Progenitor cell of endocrine pancreas (in vitro differentiated cells): ENCODE measurements at regions not wholly inside any gene's neighbourhood (a gene's known extent, or its start where the extent isn't known, plus 50 kb on each side); places are given as distances from the start of the nearest gene placed in this dataset.

Source experiments
- DNase-seq: peaks from one replicate; pipeline ENCODE4 v3.0.0; 2021; ENCODE audit warnings: low spot score; ENCODE audit not compliant: unreplicated experiment
- H3K27ac Mint-ChIP-seq: 2 replicates; pipeline ENCODE4 v1.8.0; 2021; ENCODE audit warnings: mild to moderate bottlenecking, moderate library complexity, mixed read lengths
- H3K27me3 Mint-ChIP-seq: 2 replicates; pipeline ENCODE4 v1.8.0; 2021; ENCODE audit warnings: mixed read lengths
- H3K36me3 Mint-ChIP-seq: 2 replicates; pipeline ENCODE4 v1.8.0; 2022; ENCODE audit warnings: mixed read lengths; ENCODE audit not compliant: insufficient read depth
- H3K4me1 Mint-ChIP-seq: 2 replicates; pipeline ENCODE4 v1.8.0; 2021; ENCODE audit warnings: low read depth, mixed read lengths
- H3K4me3 Mint-ChIP-seq: 2 replicates; pipeline ENCODE4 v1.8.0; 2021; ENCODE audit warnings: low read depth, mild to moderate bottlenecking, moderate library complexity, mixed read lengths
- H3K9me3 Mint-ChIP-seq: 2 replicates; pipeline ENCODE4 v1.8.0; 2021; ENCODE audit warnings: low read depth, mixed read lengths
- TF ChIP-seq, protein P1 (sequence below): fragments of 200-600 bp; sonication (generic); IDR thresholded peaks from one replicate; pipeline ENCODE4 v1.5.0; 2021; ENCODE audit warnings: antibody characterized with exemption, mild to moderate bottlenecking; ENCODE audit not compliant: unreplicated experiment

GRCh38 chr13:72431981-72432682, 295.3 kb downstream of the MZT1 start:
- Mint-ChIP-seq H3K4me3 (no peak overlapping the region), H3K4me1 (peaks cover 5% of the 10 kb centered on the region), H3K27me3 (peaks cover 22% of the 10 kb centered on the region), H3K36me3 (no peaks in the 10 kb centered on the region), H3K27ac (no peak overlapping the region), H3K9me3 (no peaks in the 10 kb centered on the region)
- no peak for DNase-seq
- TF ChIP-seq, protein P1, sequence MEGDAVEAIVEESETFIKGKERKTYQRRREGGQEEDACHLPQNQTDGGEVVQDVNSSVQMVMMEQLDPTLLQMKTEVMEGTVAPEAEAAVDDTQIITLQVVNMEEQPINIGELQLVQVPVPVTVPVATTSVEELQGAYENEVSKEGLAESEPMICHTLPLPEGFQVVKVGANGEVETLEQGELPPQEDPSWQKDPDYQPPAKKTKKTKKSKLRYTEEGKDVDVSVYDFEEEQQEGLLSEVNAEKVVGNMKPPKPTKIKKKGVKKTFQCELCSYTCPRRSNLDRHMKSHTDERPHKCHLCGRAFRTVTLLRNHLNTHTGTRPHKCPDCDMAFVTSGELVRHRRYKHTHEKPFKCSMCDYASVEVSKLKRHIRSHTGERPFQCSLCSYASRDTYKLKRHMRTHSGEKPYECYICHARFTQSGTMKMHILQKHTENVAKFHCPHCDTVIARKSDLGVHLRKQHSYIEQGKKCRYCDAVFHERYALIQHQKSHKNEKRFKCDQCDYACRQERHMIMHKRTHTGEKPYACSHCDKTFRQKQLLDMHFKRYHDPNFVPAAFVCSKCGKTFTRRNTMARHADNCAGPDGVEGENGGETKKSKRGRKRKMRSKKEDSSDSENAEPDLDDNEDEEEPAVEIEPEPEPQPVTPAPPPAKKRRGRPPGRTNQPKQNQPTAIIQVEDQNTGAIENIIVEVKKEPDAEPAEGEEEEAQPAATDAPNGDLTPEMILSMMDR, result no peak

- no peak overlapping the region for H3K27ac Mint-ChIP-seq
- H3K9me3 Mint-ChIP-seq, result no peaks in the 10 kb centered on the region
- H3K27me3 Mint-ChIP-seq, result peaks cover 22% of the 10 kb centered on the region
- no peak for DNase-seq
- H3K4me3 Mint-ChIP-seq, result no peak overlapping the region
- peaks cover 5% of the 10 kb centered on the region for H3K4me1 Mint-ChIP-seq
- TF ChIP-seq, protein P1, result no peak
- no peaks in the 10 kb centered on the region for H3K36me3 Mint-ChIP-seq
Measured at GRCh38 chr13:72430923-72431322, 296.5 kb downstream of the MZT1 start.

DNA sequence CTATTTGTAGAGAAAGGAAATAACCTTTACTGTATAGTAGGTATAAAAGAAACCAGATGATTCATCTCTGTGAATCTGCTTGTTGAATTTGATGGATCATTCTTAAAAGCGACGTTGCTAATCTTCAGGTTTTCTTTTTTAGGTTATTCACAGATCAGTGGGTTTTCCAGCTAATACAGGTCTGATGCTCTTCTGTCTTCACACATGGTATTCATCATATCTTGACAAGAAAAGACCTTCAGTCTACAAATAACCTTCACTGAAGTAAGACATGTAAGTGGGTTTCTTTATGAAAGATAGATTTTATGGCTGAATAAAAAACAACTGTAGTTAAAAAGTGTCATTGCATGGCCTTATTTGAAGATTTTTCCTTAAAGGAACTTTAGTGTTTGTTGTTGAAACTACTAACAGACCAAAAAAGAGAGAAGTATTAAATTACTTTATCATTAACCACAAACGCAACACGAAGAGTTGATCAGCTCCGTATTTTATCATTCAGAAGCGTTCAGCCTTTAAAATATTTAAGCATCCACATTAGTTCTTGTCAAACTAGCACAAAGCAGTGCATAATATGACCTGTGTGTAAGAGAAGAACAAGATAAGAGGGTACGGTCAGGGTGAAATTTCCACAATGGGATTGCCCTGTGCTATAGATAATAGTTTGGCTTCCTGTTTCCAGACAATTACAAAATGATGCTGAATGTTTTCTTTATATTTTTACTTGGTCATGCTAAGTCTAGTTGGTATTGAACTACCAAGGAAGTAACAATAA, 299.5 kb downstream of the MZT1 start:
- Mint-ChIP-seq H3K4me3 (no peak overlapping the region), H3K4me1 (peaks cover 5% of the 10 kb centered on the region), H3K27me3 (peaks cover 24% of the 10 kb centered on the region), H3K27ac (no peak overlapping the region), H3K36me3 (no peaks in the 10 kb centered on the region), H3K9me3 (no peaks in the 10 kb centered on the region)
- DNase-seq, result no peak
- TF ChIP-seq, protein P1, result no peak

DNA sequence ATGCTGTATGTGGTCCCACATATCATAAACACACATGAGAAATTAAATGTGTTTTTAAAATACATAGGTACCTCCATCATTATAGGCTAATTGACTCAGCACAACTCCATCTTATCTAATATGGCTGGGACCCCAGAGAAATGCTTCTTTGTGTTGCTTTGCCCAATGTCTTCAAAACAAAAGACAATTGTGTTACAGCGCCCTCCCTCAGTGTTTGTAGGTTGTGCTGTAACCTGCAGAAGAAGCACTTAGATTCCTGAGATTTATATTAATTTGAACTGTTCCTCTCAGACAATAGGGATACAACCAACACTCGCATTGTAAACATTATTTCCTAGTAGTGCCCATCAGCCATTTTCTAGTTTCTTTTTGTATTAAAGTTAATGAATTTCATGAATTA, 303.4 kb downstream of the MZT1 start:
- Mint-ChIP-seq H3K27me3 (peaks cover 12% of the 10 kb centered on the region), H3K4me3 (no peak overlapping the region), H3K9me3 (no peaks in the 10 kb centered on the region), H3K36me3 (no peaks in the 10 kb centered on the region), H3K4me1 (peaks cover 4% of the 10 kb centered on the region), H3K27ac (no peak overlapping the region)
- DNase-seq, result no peak
- TF ChIP-seq, protein P1, result no peak

DNA sequence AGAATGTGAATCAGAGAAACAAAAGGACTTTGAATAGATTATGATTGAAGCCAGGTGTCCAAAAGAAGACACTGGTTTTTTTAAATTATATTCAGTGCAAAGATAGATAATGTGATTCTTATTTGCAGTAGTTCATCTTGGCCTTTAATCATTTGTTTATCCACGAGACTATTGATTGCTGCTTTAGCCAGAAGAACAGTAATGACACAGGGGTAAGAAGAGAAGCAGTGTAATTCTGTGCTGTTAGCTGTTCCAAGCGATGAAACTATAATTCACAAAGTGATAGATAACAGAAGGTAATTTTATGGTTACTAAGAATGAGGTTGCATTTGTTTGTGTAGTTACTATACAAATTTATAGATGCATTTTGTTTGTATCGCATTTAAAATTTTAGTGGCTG, 311.6 kb downstream of the MZT1 start:
- no peaks in the 10 kb centered on the region for H3K9me3 Mint-ChIP-seq
- peaks cover 7% of the 10 kb centered on the region for H3K4me1 Mint-ChIP-seq
- no peak overlapping the region for H3K27ac Mint-ChIP-seq
- TF ChIP-seq, protein P1, result no peak
- no peaks in the 10 kb centered on the region for H3K27me3 Mint-ChIP-seq
- no peak for DNase-seq
- no peaks in the 10 kb centered on the region for H3K36me3 Mint-ChIP-seq
- no peak overlapping the region for H3K4me3 Mint-ChIP-seq
